ENCODE measurements at regions not wholly inside any gene's neighbourhood (a gene's known extent, or its start where the extent isn't known, plus 50 kb on each side); places are given as distances from the start of the nearest gene placed in this dataset.

DNA sequence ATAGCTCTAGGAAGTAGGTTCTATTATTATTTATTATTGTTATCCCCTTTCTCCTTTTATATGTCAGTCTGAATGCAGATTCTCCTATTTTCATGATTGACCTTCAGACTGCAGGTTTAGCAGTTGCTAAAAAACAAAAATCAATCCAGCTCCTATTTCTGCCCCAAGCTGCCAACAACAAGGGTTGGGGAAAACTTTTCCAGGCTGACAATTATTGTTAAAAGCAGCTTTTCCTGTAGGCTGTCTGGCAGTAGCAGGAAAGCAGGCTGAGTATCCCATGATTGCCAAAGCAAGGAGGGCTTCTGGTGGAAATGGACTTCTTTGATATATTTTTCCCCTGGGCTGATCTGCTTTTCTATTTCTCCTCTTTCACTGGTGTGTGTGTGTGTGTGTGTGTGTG is 78.0 kb upstream of the CTLA4 start:
- Histone ChIP-seq H2AFZ (ENCODE audit: insufficient read depth, low read depth, low read length, poor library complexity, severe bottlenecking) (no peak overlapping the region), H3K27me3 (replicated peaks in 1 of 4; ENCODE audit: control extremely low read depth in 1 of 4, control insufficient read depth in 3 of 4, insufficient read depth in 4 of 4, low read length in 3 of 4) (peaks cover 0 to 10% (median 9%) of the 10 kb centered on the region in 4 experiments), H3K79me2 (ENCODE audit: control insufficient read depth, insufficient read depth, low read length) (no peaks in the 10 kb centered on the region), H4K20me1 (ENCODE audit: control insufficient read depth, insufficient read depth, low read length, poor library complexity, severe bottlenecking) (no peaks in the 10 kb centered on the region), H3K4me1 (ENCODE audit: control insufficient read depth in 2 of 2, insufficient read depth in 2 of 2, low read length in 2 of 2) (no peaks in the 10 kb centered on the region), H3K4me3 (ENCODE audit: control extremely low read depth in 1 of 5, extremely low read depth in 1 of 5, insufficient read depth in 1 of 5, low read depth in 2 of 5, low read length in 4 of 5) (no peak overlapping the region), H3K27ac (ENCODE audit: low read length in 2 of 2) (no peak overlapping the region), H3K9ac (ENCODE audit: low read length) (no peak overlapping the region), H3K9me3 (ENCODE audit: control extremely low read depth in 1 of 3, control insufficient read depth in 2 of 3, insufficient read depth in 1 of 3, low read length in 2 of 3) (no peaks in the 10 kb centered on the region), H3K4me2 (replicated peaks; ENCODE audit: low read depth, low read length, poor library complexity, severe bottlenecking) (no peak overlapping the region), H3K36me3 (replicated peaks in 1 of 2; ENCODE audit: control extremely low read depth in 1 of 2, control insufficient read depth in 1 of 2, extremely low read depth in 1 of 2, insufficient read depth in 2 of 2, low read length in 1 of 2) (no peaks in the 10 kb centered on the region)
- H3K27ac Mint-ChIP-seq = no peak overlapping the region
- TF ChIP-seq EZH2 (IDR thresholded peaks at IDR 0.05; ENCODE audit: borderline replicate concordance, insufficient read depth, low read depth, low read length, poor library complexity, severe bottlenecking) = no peak
- TF ChIP-seq, protein P1, sequence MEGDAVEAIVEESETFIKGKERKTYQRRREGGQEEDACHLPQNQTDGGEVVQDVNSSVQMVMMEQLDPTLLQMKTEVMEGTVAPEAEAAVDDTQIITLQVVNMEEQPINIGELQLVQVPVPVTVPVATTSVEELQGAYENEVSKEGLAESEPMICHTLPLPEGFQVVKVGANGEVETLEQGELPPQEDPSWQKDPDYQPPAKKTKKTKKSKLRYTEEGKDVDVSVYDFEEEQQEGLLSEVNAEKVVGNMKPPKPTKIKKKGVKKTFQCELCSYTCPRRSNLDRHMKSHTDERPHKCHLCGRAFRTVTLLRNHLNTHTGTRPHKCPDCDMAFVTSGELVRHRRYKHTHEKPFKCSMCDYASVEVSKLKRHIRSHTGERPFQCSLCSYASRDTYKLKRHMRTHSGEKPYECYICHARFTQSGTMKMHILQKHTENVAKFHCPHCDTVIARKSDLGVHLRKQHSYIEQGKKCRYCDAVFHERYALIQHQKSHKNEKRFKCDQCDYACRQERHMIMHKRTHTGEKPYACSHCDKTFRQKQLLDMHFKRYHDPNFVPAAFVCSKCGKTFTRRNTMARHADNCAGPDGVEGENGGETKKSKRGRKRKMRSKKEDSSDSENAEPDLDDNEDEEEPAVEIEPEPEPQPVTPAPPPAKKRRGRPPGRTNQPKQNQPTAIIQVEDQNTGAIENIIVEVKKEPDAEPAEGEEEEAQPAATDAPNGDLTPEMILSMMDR (IDR thresholded peaks at IDR 0.05) = no peak
- DNase-seq = no peak
- peaks cover 31% of the 10 kb centered on the region for H3K27me3 Mint-ChIP-seq
- CTCF ChIA-PET = no interaction called here
- intact Hi-C loops (cut with micrococcal nuclease) = no loop called here
- no peaks in the 10 kb centered on the region for H3K9me3 Mint-ChIP-seq (ENCODE audit: insufficient read depth)
- no peak overlapping the region for H3K4me3 Mint-ChIP-seq
- ATAC-seq (ENCODE audit: low read depth) = no peak
- POLR2A ChIA-PET = no interaction called here
- H3K4me1 Mint-ChIP-seq = no peaks in the 10 kb centered on the region

DNA sequence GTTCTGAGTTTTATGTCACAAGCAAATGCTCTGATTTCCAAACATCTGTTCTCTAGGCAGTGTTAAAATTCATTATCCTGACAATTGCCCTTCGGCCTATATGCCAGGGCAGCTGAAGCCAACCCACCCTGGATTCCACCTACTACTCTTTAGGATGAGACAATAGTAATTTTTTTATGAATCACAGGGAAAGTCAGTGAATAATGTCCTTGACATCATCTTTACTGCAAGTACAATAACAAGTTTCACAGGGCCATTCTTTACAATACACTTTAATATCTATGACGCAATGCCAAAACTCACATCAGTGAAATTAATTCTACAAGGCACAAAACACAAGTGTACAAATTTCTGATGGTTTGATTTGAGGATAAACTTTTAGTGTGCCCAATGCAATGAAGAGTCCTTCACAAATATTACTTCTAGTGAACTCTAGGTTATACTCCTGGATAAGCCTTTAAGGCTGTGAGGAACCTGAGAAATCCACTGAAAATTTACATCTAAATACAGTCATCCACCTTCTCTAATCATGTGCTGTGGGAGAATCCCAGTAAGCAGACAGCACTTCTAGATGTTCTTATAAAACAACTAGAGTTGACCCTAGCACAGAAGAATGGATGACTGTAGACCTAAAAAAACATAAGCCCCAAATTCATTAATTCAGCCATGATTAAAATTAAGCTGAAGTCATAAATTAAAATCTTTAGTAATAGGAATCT is 77.3 kb upstream of the CTLA4 start:
- peaks cover 36% of the 10 kb centered on the region for H3K27me3 Mint-ChIP-seq
- no peaks in the 10 kb centered on the region for H3K79me2 ChIP-seq (ENCODE audit: control insufficient read depth, insufficient read depth, low read length)
- H3K4me1 Mint-ChIP-seq = no peaks in the 10 kb centered on the region
- H3K4me3 Mint-ChIP-seq = no peak overlapping the region
- no peaks in the 10 kb centered on the region for H3K36me3 ChIP-seq (replicated peaks in 1 of 2; ENCODE audit: control extremely low read depth in 1 of 2, control insufficient read depth in 1 of 2, extremely low read depth in 1 of 2, insufficient read depth in 2 of 2, low read length in 1 of 2)
- no peak overlapping the region for H3K9ac ChIP-seq (ENCODE audit: low read length)
- H3K4me2 ChIP-seq (replicated peaks; ENCODE audit: low read depth, low read length, poor library complexity, severe bottlenecking) = no peak overlapping the region
- H3K27me3 ChIP-seq (replicated peaks in 1 of 4; ENCODE audit: control extremely low read depth in 1 of 4, control insufficient read depth in 3 of 4, insufficient read depth in 4 of 4, low read length in 3 of 4) = peaks cover 0 to 10% (median 9%) of the 10 kb centered on the region in 4 experiments
- H3K9me3 Mint-ChIP-seq (ENCODE audit: insufficient read depth) = no peaks in the 10 kb centered on the region
- DNase-seq = no peak
- no peak overlapping the region for H3K27ac Mint-ChIP-seq
- H3K4me3 ChIP-seq (ENCODE audit: control extremely low read depth in 1 of 5, extremely low read depth in 1 of 5, insufficient read depth in 1 of 5, low read depth in 2 of 5, low read length in 4 of 5) = no peak overlapping the region
- POLR2A ChIA-PET = no interaction called here
- H2AFZ ChIP-seq (ENCODE audit: insufficient read depth, low read depth, low read length, poor library complexity, severe bottlenecking) = no peak overlapping the region
- ATAC-seq (ENCODE audit: low read depth) = no peak
- CTCF ChIA-PET = no interaction called here
- no peak overlapping the region for H3K27ac ChIP-seq (ENCODE audit: low read length in 2 of 2)
- no peaks in the 10 kb centered on the region for H3K9me3 ChIP-seq (ENCODE audit: control extremely low read depth in 1 of 3, control insufficient read depth in 2 of 3, insufficient read depth in 1 of 3, low read length in 2 of 3)
- WGBS (ENCODE audit: insufficient coverage) = no CpG with 5 or more reads among the region's 2 CpGs
- intact Hi-C loops (cut with micrococcal nuclease) = no loop called here
- no peaks in the 10 kb centered on the region for H3K4me1 ChIP-seq (ENCODE audit: control insufficient read depth in 2 of 2, insufficient read depth in 2 of 2, low read length in 2 of 2)
- TF ChIP-seq, protein P1 (IDR thresholded peaks at IDR 0.05) = no peak
- no peak for TF ChIP-seq EZH2 (IDR thresholded peaks at IDR 0.05; ENCODE audit: borderline replicate concordance, insufficient read depth, low read depth, low read length, poor library complexity, severe bottlenecking)
- no peaks in the 10 kb centered on the region for H4K20me1 ChIP-seq (ENCODE audit: control insufficient read depth, insufficient read depth, low read length, poor library complexity, severe bottlenecking)
